ENCODE measurements at regions not wholly inside any gene's neighbourhood (a gene's known extent, or its start where the extent isn't known, plus 50 kb on each side); places are given as distances from the start of the nearest gene placed in this dataset.

DNA sequence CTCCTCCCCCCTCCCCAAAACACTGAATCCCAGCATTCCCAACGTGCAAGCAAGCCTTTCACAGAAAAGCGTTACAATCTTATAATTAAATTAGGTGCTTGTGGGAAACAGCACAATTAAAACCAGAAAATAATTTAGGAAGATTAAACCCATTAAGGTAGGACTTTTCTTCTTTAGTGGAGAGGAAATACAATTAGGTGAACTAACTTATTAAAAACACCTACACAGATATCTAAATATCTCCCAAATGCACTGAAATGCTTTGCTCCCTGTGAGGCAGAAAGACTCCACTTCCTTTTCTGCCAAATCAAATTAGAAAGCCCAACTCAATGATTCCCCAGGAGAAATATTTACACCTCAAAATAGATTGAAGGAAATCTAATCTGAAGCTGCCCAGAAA, 60.9 kb upstream of the ETS2 start:
- TF ChIP-seq, protein P1, sequence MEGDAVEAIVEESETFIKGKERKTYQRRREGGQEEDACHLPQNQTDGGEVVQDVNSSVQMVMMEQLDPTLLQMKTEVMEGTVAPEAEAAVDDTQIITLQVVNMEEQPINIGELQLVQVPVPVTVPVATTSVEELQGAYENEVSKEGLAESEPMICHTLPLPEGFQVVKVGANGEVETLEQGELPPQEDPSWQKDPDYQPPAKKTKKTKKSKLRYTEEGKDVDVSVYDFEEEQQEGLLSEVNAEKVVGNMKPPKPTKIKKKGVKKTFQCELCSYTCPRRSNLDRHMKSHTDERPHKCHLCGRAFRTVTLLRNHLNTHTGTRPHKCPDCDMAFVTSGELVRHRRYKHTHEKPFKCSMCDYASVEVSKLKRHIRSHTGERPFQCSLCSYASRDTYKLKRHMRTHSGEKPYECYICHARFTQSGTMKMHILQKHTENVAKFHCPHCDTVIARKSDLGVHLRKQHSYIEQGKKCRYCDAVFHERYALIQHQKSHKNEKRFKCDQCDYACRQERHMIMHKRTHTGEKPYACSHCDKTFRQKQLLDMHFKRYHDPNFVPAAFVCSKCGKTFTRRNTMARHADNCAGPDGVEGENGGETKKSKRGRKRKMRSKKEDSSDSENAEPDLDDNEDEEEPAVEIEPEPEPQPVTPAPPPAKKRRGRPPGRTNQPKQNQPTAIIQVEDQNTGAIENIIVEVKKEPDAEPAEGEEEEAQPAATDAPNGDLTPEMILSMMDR (IDR thresholded peaks at IDR 0.05): no peak

DNA sequence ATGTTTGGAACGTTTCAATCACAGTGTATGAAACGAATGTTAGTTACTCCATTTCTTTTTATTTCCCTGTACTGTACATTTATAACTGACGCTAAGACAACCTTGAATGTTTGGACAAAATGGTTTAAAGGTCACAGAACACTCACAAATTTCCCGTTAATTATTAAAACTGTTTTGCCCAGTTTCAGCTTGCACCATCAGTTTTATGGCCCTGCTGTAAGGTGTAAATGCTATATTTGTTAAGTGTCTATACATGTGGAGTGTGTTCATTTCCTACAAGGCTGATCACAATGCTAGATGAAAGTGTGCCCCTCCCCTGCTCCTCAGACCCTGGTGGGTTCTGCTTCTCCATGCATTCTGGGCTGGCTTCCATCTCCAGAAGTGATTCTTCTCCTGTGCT, 57.9 kb upstream of the ETS2 start:
- TF ChIP-seq, protein P1 (IDR thresholded peaks at IDR 0.05): no peak

DNA sequence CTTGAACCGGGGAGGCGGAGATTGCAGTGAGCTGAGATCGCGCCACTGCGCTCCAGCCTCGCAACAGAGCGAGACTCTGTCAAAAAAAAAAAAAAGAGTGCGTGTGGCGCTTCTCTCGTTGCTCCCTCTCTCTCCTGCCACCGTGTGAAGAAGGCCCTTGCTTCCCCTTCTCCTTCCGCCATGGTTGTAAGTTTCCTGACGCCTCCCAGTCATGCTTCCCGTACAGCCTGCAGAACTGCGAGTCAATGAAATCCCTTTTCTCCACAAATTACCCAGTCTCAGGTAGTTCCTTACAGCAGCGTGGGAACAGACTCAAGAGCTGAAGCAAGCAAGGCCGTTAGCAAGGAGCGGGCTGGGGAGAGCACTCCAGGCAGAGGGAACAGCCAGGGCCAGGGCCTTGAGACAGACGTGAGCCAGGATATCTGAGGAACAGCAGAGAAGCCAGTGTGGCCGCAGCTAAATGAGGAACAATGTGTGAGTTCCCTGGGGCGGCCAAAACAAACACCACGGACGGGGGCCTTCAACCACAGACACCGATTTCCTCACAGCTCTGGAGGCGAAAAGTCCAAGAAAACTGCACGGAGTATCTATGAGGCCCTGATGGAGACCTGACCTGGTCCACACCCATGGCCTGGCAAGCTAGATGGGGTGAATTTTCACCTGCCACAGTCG, 54.2 kb upstream of the ETS2 start:
- TF ChIP-seq, protein P1 (IDR thresholded peaks at IDR 0.05): no peak

DNA sequence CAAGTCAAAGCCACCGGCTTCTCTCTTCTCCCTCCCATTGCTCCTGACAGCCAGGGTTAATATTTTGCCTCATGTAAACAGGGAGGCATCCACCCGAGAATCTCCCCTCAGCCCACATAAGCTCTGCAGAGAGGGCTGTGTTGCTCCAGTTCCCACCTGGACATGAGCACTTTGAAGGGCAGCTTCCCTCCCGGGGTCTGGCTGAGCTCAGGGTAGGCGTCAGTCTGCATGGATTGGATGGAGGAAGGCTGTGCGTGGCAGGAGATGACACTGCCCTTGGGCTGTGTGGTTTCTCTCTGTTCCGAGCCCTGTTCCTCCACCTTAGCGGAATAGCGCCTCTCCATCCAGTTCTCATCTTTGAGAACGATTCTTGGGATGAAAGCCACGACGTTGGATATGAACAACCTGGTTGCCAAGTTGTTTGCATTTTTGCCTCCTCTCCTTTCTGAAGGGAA, 53.7 kb upstream of the ETS2 start:
- TF ChIP-seq, protein P1 (IDR thresholded peaks at IDR 0.05): no peak

DNA sequence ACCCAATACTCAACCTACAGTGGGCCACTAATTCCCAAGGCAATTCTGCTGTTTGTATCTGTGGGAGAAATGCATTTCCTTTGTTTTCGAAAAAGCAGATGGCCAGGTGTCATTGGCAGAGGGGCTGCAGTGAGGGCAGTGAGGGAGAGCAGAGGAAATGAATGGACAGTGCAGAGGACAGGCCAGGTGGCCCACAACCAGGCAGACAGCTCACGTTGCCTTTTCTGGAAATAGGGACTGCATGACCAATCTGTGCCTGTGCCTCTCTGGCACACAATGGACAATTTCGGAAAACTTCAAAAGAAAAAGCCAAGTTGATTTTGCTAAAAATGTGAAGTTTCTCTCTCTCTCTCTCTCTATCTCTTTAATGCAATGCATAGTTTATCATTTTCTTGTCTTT, 52.6 kb upstream of the ETS2 start:
- TF ChIP-seq, protein P1 (IDR thresholded peaks at IDR 0.05): no peak

DNA sequence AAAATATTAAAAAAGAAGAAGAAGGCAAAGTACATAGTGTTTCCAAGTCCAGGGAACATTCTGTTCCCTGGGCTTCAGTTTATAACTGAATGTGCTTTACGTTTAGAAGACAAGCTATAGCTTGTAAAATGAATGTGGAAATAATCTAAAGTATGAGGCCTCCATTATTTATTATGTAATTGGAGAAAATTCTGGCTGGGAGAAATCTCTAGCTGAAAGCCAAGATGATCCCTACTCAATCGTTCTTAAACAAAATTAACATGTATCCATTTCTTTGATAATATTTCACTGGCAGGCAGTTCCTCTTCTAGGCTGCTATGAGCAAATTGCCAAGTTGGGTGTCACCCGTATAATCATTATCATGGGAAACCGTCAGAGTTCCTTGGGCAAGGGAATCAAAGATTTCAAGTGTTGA, 52.2 kb upstream of the ETS2 start:
- TF ChIP-seq, protein P1 (IDR thresholded peaks at IDR 0.05): no peak

Data from LNCAP (cell line).